DMS79 treated with DMSO at 0.1 percent for 48 hours (cell line): ENCODE measurements at regions not wholly inside any gene's neighbourhood (a gene's known extent, or its start where the extent isn't known, plus 50 kb on each side); places are given as distances from the start of the nearest gene placed in this dataset.
"Not testable (repeated sequence)": the region's sequence is repeated elsewhere in the genome, so short reads cannot be mapped to it uniquely, and the experiment has no call there.

Source experiments
- DNase-seq: peaks from one replicate; lab custom pipeline; 2025; lab: John Stamatoyannopoulos, UW

- no peak for DNase-seq
Measured at GRCh38 chr6:85285114-85285513, 164.8 kb upstream of the NT5E start.

- DNase-seq: no peak
Measured at GRCh38 chr6:85283436-85283835, 166.4 kb upstream of the NT5E start.

- no peak for DNase-seq
Measured at GRCh38 chr6:85278466-85279035, 171.3 kb upstream of the NT5E start.

- not testable (repeated sequence) for DNase-seq
Measured at GRCh38 chr6:85276026-85276425, 173.9 kb upstream of the NT5E start.

GRCh38 chr6:85275338-85275985 is 174.4 kb upstream of the NT5E start:
- no peak for DNase-seq

GRCh38 chr6:85273870-85274269 is 176.0 kb upstream of the NT5E start:
- no peak for DNase-seq

GRCh38 chr6:85273046-85273445 is 176.8 kb upstream of the NT5E start:
- DNase-seq: no peak

GRCh38 chr6:85272592-85272991 is 177.3 kb upstream of the NT5E start:
- no peak for DNase-seq

GRCh38 chr6:85262621-85263020 is 187.3 kb upstream of the NT5E start:
- DNase-seq: no peak

GRCh38 chr6:85261271-85261670 is 188.6 kb upstream of the NT5E start:
- DNase-seq: no peak

- no peak for DNase-seq
Measured at GRCh38 chr6:85255661-85256060, 194.2 kb upstream of the NT5E start.

- DNase-seq: no peak
Measured at GRCh38 chr6:85252552-85252951, 197.3 kb upstream of the NT5E start.

GRCh38 chr6:85252085-85252484 is 197.8 kb upstream of the NT5E start:
- no peak for DNase-seq

- no peak for DNase-seq
Measured at GRCh38 chr6:85251300-85251699, 198.6 kb upstream of the NT5E start.

GRCh38 chr6:85250586-85251220 is 199.2 kb upstream of the NT5E start:
- DNase-seq: no peak

- no peak for DNase-seq
Measured at GRCh38 chr6:85245004-85245403, 204.9 kb upstream of the NT5E start.

- DNase-seq: no peak
Measured at GRCh38 chr6:85241498-85242052, 208.3 kb upstream of the NT5E start.

- DNase-seq: no peak
Measured at GRCh38 chr6:85240787-85241385, 209.0 kb upstream of the NT5E start.

- no peak for DNase-seq
Measured at GRCh38 chr6:85237478-85237877, 212.4 kb upstream of the NT5E start.

- no peak for DNase-seq
Measured at GRCh38 chr6:85236636-85237035, 213.2 kb upstream of the NT5E start.

GRCh38 chr6:85227345-85227744 is 222.5 kb upstream of the NT5E start:
- DNase-seq: not testable (repeated sequence)

- DNase-seq: not testable (repeated sequence)
Measured at GRCh38 chr6:85212794-85213193, 237.1 kb upstream of the NT5E start.

GRCh38 chr6:85195243-85195642 is 254.6 kb upstream of the NT5E start:
- DNase-seq: no peak
